ENCODE measurements at regions not wholly inside any gene's neighbourhood (a gene's known extent, or its start where the extent isn't known, plus 50 kb on each side); places are given as distances from the start of the nearest gene placed in this dataset.

DNA sequence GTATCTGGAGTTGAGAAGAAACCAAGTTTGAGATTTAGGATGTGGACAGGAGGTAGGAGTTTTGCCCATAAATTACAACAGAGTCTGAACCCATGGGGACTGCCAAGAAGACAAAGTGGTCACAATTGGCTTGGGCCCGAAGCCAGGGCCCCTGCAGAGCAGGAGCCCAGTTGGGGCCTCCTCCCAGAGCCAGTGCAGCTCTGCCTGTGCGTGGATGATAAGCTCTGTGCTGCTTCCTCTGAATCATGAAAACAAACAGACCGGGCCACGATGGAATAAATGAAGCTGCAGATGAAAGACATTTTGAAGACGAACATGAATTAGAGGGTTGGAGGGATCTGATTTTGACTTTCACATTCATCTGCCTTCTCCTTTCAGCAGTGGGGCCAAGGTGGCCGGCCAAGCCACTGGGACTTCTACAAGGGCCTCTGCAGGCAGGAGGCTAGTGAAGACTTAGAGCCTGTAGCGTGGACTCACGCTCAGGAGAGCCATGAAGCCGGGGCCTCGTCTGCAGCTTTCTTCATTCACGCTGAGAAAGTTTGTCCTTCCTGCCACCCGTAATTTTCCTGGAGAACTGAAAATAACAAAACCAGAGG, 156.8 kb upstream of the LYZL1 start (continued):
- TF ChIP-seq ZNF639 (CRISPR knock-in tag; conservative IDR thresholded peaks at IDR 0.05 in 1 of 2, IDR thresholded peaks at IDR 0.05 in 1 of 2) (peak in 1 of 2 experiments; percentile 67; a peak in 2 of 4 replicates), RREB1 (CRISPR knock-in tag; IDR thresholded peaks at IDR 0.05) (no peak), GTF2F1 (IDR thresholded peaks at IDR 0.05; ENCODE audit: low read depth, low read length) (no peak), ZNF140 (CRISPR knock-in tag; IDR thresholded peaks at IDR 0.05) (no peak), ZKSCAN8 (CRISPR knock-in tag; IDR thresholded peaks at IDR 0.05) (peak; percentile 13; the same call in 1 of the 2 replicates), MTA2 (IDR thresholded peaks at IDR 0.05; ENCODE audit: low read depth) (peak; percentile 86), CBX5 (IDR thresholded peaks at IDR 0.05; ENCODE audit: borderline replicate concordance, low read depth) (no peak), ZSCAN32 (CRISPR knock-in tag; IDR thresholded peaks at IDR 0.05) (no peak), LARP7 (IDR thresholded peaks at IDR 0.05) (no peak), MED1 (CRISPR knock-in tag; IDR thresholded peaks at IDR 0.05; ENCODE audit: borderline replicate concordance) (no peak)
- TF ChIP-seq, protein P1, sequence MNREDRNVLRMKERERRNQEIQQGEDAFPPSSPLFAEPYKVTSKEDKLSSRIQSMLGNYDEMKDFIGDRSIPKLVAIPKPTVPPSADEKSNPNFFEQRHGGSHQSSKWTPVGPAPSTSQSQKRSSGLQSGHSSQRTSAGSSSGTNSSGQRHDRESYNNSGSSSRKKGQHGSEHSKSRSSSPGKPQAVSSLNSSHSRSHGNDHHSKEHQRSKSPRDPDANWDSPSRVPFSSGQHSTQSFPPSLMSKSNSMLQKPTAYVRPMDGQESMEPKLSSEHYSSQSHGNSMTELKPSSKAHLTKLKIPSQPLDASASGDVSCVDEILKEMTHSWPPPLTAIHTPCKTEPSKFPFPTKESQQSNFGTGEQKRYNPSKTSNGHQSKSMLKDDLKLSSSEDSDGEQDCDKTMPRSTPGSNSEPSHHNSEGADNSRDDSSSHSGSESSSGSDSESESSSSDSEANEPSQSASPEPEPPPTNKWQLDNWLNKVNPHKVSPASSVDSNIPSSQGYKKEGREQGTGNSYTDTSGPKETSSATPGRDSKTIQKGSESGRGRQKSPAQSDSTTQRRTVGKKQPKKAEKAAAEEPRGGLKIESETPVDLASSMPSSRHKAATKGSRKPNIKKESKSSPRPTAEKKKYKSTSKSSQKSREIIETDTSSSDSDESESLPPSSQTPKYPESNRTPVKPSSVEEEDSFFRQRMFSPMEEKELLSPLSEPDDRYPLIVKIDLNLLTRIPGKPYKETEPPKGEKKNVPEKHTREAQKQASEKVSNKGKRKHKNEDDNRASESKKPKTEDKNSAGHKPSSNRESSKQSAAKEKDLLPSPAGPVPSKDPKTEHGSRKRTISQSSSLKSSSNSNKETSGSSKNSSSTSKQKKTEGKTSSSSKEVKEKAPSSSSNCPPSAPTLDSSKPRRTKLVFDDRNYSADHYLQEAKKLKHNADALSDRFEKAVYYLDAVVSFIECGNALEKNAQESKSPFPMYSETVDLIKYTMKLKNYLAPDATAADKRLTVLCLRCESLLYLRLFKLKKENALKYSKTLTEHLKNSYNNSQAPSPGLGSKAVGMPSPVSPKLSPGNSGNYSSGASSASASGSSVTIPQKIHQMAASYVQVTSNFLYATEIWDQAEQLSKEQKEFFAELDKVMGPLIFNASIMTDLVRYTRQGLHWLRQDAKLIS (CRISPR knock-in tag; IDR thresholded peaks at IDR 0.05): no peak
- TF ChIP-seq, protein P2, sequence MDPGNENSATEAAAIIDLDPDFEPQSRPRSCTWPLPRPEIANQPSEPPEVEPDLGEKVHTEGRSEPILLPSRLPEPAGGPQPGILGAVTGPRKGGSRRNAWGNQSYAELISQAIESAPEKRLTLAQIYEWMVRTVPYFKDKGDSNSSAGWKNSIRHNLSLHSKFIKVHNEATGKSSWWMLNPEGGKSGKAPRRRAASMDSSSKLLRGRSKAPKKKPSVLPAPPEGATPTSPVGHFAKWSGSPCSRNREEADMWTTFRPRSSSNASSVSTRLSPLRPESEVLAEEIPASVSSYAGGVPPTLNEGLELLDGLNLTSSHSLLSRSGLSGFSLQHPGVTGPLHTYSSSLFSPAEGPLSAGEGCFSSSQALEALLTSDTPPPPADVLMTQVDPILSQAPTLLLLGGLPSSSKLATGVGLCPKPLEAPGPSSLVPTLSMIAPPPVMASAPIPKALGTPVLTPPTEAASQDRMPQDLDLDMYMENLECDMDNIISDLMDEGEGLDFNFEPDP (CRISPR knock-in tag; IDR thresholded peaks at IDR 0.05): no peak
- TF ChIP-seq, protein P3, sequence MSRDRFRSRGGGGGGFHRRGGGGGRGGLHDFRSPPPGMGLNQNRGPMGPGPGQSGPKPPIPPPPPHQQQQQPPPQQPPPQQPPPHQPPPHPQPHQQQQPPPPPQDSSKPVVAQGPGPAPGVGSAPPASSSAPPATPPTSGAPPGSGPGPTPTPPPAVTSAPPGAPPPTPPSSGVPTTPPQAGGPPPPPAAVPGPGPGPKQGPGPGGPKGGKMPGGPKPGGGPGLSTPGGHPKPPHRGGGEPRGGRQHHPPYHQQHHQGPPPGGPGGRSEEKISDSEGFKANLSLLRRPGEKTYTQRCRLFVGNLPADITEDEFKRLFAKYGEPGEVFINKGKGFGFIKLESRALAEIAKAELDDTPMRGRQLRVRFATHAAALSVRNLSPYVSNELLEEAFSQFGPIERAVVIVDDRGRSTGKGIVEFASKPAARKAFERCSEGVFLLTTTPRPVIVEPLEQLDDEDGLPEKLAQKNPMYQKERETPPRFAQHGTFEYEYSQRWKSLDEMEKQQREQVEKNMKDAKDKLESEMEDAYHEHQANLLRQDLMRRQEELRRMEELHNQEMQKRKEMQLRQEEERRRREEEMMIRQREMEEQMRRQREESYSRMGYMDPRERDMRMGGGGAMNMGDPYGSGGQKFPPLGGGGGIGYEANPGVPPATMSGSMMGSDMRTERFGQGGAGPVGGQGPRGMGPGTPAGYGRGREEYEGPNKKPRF (IDR thresholded peaks at IDR 0.05; ENCODE audit: low read depth, low read length): no peak
